HT-29 (cell line): ENCODE measurements at regions not wholly inside any gene's neighbourhood (a gene's known extent, or its start where the extent isn't known, plus 50 kb on each side); places are given as distances from the start of the nearest gene placed in this dataset.

ENCODE experiments used
- DNase-seq: peaks from one replicate; pipeline ENCODE4 v3.0.0-alpha.2; 2015; ENCODE audit warnings: low spot score

- no peak for DNase-seq
Measured at GRCh38 chr14:26851793-26852192, 254.0 kb upstream of the NOVA1 start.

- DNase-seq = no peak
Measured at GRCh38 chr14:26855077-26855753, 257.4 kb upstream of the NOVA1 start.

- DNase-seq = no peak
Measured at GRCh38 chr14:26856876-26857518, 259.2 kb upstream of the NOVA1 start.

GRCh38 chr14:26859483-26859882 is 261.6 kb upstream of the NOVA1 start:
- DNase-seq = no peak

- no peak for DNase-seq
Measured at GRCh38 chr14:26860111-26860510, 262.3 kb upstream of the NOVA1 start.

GRCh38 chr14:26863736-26864135 is 265.9 kb upstream of the NOVA1 start:
- no peak for DNase-seq

GRCh38 chr14:26866721-26867120 is 268.9 kb upstream of the NOVA1 start:
- no peak for DNase-seq

GRCh38 chr14:26867171-26867757 is 269.4 kb upstream of the NOVA1 start:
- DNase-seq = peak; percentile 2

- DNase-seq = no peak
Measured at GRCh38 chr14:26870096-26870495, 272.3 kb upstream of the NOVA1 start.

- DNase-seq = no peak
Measured at GRCh38 chr14:26870722-26871617, 273.1 kb upstream of the NOVA1 start.

- DNase-seq = no peak
Measured at GRCh38 chr14:26872515-26873361, 274.9 kb upstream of the NOVA1 start.

- no peak for DNase-seq
Measured at GRCh38 chr14:26873362-26873960, 275.6 kb upstream of the NOVA1 start.

GRCh38 chr14:26887847-26888246 is 290.0 kb upstream of the NOVA1 start:
- no peak for DNase-seq

- DNase-seq = no peak
Measured at GRCh38 chr14:26888592-26888991, 290.8 kb upstream of the NOVA1 start.

- DNase-seq = no peak
Measured at GRCh38 chr14:26896447-26896846, 298.6 kb upstream of the NOVA1 start.

GRCh38 chr14:26897196-26897595 is 299.4 kb upstream of the NOVA1 start:
- no peak for DNase-seq

GRCh38 chr14:26905229-26905628 is 307.4 kb upstream of the NOVA1 start:
- no peak for DNase-seq

- DNase-seq = no peak
Measured at GRCh38 chr14:26913786-26914185, 316.0 kb upstream of the NOVA1 start.

GRCh38 chr14:26917086-26917485 is 319.3 kb upstream of the NOVA1 start:
- DNase-seq = peak; percentile 12

- no peak for DNase-seq
Measured at GRCh38 chr14:26925876-26926584, 328.2 kb upstream of the NOVA1 start.
